GM12873 (cell line): ENCODE measurements at regions not wholly inside any gene's neighbourhood (a gene's known extent, or its start where the extent isn't known, plus 50 kb on each side); places are given as distances from the start of the nearest gene placed in this dataset.

ENCODE experiments used
- CTCF ChIP-seq: IDR thresholded peaks from 2 replicates; pipeline ENCODE4 v1.5.1; 2012; ENCODE audit warnings: low read depth, mild to moderate bottlenecking, moderate library complexity, low read length, control low read depth; ENCODE audit not compliant: insufficient read depth; ENCODE audit errors: missing control alignments

GRCh38 chr5:96051401-96051830, 89.8 kb upstream of the ELL2 start:
- no peak for TF ChIP-seq CTCF

GRCh38 chr5:96050273-96050880, 88.7 kb upstream of the ELL2 start:
- TF ChIP-seq CTCF, result no peak

- no peak for TF ChIP-seq CTCF
These were observed 88.0 kb upstream of the ELL2 start for GRCh38 chr5:96049398-96050272.

GRCh38 chr5:96048763-96049162, 87.1 kb upstream of the ELL2 start:
- no peak for TF ChIP-seq CTCF

- no peak for TF ChIP-seq CTCF
These were observed 84.2 kb upstream of the ELL2 start for GRCh38 chr5:96045888-96046287.

- TF ChIP-seq CTCF, result no peak
These were observed 81.8 kb upstream of the ELL2 start for GRCh38 chr5:96043446-96043845.

GRCh38 chr5:96037128-96037527, 75.5 kb upstream of the ELL2 start:
- no peak for TF ChIP-seq CTCF
